HS-5 (cell line): ENCODE measurements at regions not wholly inside any gene's neighbourhood (a gene's known extent, or its start where the extent isn't known, plus 50 kb on each side); places are given as distances from the start of the nearest gene placed in this dataset.

Experiments
- DNase-seq: peaks from one replicate; pipeline ENCODE4 v3.0.0-alpha.2; 2012; ENCODE audit warnings: low read depth

- DNase-seq, result no peak
Observed at GRCh38 chr2:45337481-45337880, 273.6 kb downstream of the SRBD1 start.

DNA sequence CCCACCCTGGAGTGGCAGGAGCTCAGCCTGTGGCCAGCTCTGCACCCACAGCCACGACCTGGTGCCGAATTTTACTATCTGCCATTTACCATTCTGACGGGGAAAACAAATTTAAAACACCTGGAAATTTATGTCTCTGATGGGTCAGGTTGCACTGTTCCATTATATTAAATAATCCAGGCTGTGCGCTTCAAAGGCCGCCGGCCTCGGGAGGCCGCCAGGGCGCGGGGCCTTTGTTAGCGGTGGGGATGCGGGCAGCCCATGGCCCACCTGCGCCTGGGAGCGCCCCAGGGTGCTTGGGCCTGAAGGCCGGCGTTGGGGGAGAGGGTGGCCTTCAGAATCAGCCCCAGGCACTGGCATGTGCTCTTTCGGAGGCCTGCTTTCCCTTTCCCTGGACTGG is 276.9 kb downstream of the SRBD1 start:
- no peak for DNase-seq

- DNase-seq, result no peak
Observed at GRCh38 chr2:45332567-45332966, 278.5 kb downstream of the SRBD1 start.

- no peak for DNase-seq
Observed at GRCh38 chr2:45332094-45332493, 279.0 kb downstream of the SRBD1 start.

GRCh38 chr2:45331410-45331786 is 279.7 kb downstream of the SRBD1 start:
- DNase-seq, result no peak

- peak; percentile 26 for DNase-seq
Observed at GRCh38 chr2:45330637-45331409, 280.2 kb downstream of the SRBD1 start.

DNA sequence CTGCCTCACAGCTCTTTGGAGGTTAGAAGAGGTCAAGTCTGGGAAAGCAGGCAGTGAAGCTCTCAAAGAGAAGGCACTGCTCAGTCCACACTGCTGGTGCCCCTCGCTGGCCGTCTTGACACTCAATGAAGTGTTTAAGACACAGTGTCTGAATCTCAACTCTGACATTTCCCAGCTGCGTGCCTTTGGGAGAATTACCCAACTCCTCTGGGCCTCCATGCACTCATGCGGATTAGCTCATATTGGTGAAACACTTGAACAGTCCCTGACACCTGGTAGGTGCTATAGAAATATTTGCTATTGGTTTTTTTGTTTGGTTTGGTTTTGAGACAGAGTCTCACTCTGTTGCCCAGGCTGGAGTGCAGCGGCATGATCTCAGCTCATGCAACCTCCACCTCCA is 281.0 kb downstream of the SRBD1 start:
- DNase-seq, result no peak

DNA sequence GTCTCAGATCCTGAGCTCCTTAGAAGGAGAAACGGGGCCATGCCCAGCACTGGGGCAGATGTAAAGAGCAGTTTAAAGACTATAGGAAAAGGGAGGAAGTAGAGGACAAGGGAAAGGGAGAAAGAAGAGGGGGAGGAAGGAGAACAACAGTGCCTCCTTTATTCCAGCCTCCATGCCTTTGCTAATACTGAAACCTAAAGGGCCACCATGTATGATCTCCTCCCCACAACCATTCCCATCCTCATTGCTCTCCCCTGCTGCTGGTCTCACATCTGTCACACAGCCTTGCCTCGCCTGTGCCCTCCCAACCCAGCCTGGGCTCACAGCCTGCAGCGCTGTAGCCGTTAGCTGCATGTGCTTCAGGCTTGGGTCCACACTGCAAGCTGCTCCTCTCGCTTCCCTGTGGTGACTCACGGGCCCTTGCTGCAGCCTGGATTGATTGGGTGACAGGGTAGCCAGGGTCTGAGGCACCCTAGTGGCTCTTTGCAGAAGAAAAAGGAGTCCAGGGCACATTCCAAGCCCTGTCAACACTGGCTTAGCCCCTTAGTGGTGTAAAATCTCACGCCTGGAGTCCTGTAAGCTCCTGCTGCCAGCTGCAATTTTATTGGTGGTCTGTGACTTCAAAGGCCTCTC is 281.9 kb downstream of the SRBD1 start:
- DNase-seq, result no peak

DNA sequence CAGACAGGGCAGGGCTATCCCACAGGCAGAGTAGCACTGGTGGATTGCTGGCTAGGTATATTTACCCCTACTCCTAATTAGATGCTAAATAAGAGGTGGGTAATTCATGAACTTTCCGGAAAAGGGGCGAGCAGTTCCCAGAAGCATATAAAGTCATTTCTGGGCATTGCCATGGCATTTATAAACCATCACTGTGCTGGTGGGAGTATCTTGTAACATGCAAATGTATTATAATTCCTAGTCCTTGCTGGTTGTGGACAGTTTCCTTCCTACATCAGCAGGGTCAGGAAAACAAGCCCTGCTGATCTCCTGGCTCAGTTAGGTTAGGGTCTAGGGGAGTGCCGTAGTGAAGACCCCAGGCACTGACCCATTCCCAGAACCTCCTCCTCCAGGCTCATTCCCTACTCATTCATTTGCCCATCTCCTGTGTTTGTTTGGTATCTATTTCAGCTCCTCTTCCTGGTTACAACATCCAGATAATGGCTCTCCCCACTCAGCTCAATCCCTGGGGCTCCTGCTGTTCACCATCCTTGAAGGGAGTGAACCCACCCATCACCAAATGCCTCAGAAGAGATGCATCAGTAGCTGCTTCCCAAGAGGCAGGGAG is 282.7 kb downstream of the SRBD1 start:
- DNase-seq, result no peak

DNA sequence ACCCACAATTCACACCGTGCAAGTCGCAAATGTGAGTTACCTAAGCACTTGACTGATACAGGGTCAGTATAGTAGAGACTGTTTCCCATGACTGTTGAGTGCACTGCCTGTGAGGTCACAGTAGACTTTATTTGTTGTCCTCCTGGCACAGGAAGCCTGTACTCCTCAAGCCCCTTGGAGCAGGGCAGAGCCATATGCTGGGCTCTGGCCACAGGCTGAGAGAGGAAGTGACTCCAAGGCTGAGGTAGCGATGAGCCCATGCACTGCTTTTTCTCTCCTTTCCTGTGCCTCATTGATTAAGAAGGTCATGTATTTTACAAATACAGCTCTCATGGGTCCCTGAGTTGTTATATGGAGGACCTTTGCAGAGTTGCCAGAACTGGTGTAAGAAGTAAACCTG is 287.7 kb downstream of the SRBD1 start:
- no peak for DNase-seq

DNA sequence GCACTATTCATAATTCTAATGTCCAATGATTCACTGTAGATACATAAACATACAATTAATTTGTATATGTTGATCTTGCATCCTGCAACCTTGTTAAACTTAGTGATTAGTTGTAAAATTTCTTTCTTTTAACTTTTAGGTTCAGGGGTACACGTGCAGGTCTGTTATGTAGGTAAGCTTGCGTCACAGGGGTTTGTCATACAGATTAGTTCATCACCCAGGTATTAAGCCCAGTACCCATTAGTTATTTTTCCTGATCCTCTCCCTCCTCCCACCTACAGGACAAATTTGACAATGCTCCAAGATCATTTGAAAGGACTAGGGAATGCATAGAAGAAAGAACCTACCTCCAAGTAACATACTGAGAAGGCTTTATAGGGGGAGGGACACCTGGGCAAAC is 290.1 kb downstream of the SRBD1 start:
- no peak for DNase-seq

DNA sequence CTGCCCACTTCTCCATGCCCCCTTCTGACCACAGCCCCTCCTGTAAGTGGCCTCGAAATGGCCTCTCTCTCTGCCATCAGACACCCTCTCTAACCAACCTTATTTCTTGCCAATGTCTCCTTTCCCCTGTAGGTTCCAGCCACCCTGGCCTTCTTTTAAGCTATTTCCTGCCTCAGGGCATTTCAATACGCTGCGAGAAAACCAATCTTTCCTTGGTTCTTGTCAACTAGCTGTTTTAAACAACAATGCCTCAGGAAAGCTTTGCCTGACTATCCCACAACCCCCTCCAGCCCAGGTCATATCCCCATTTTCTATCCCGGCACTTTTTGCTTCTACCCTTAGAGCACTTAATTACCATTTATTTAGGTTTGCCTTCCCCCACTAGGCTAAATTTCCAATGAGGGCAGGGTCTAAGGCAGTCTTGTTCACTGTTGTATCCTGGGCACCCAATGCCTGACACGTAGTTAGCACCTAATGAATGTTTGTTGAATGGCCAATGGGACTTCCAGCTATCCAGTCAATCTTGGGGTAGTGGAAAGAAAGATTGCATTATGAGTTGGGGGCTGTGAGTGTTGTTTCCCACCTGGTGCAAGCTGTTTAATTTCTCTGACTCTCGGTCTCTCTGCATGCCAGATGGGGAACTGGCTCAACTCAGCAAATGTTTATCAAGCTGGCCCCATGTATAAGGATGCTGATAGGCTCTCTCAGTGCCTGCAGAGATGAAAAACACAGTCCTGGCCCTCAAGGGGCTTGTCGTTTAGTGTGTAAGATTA is 291.2 kb downstream of the SRBD1 start:
- DNase-seq, result no peak

- no peak for DNase-seq
Observed at GRCh38 chr2:45318686-45319085, 292.4 kb downstream of the SRBD1 start.

DNA sequence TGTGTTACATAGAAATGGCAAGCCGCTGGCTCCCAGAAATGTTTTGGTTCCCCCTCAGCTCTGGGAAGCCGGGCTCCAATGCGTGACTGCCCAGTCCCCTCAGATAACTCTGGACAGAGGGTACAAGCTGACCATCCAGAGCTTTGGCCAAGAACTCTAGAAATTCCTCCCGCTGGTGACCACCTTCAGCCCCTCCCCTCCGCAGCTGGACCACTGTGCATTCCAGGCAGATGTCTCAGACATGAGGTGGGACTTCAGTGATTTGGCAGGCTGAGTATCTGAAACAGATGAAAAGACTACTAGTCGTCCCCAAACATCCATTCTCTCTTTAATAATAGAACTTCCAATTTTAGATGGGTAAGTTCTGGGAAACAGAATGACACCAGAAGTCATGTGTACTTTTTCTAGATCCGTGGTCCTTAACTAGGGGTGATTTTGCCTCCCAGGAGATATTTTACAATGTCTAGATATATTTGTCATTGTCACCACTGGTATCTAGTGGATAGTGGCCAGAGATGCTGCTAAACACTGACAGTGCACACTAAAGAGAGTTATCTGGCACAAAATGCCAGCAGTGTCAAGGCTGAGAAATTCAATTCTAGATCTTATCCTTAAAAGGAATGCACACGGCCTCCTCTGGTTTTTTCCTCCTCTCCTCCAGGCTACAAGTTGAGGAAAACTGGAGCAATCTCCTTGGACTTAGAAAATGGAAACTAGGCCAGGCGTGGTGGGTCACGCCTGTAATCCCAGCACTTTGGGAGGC is 294.3 kb downstream of the SRBD1 start:
- DNase-seq, result no peak

- peak; percentile 36 for DNase-seq
Observed at GRCh38 chr2:45315861-45316260, 295.2 kb downstream of the SRBD1 start.

GRCh38 chr2:45312275-45312674 is 298.8 kb downstream of the SRBD1 start:
- DNase-seq, result no peak

GRCh38 chr2:45311559-45311958 is 299.5 kb downstream of the SRBD1 start:
- DNase-seq, result no peak

- no peak for DNase-seq
Observed at GRCh38 chr2:45307147-45307546, 297.9 kb upstream of the SIX2 start.

DNA sequence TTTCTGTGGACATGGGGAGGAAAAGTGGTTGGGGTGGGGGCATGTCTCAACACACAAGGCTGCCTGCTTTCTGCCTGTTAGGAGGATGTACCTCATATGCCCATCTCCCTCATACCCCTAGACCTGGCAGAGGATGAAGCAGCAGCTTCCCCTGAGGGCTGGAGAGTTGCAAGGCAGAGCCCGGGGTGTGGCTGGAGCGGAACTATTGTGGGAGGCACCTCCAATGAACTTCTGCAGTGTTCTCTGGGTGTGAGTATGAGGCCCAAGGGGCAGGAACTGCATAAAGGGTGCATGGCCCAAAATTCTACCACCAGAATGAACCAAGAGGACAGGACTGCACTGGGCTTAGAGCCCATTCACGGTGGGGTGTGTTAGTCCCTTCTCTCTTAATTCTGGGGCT is 296.3 kb upstream of the SIX2 start:
- no peak for DNase-seq

DNA sequence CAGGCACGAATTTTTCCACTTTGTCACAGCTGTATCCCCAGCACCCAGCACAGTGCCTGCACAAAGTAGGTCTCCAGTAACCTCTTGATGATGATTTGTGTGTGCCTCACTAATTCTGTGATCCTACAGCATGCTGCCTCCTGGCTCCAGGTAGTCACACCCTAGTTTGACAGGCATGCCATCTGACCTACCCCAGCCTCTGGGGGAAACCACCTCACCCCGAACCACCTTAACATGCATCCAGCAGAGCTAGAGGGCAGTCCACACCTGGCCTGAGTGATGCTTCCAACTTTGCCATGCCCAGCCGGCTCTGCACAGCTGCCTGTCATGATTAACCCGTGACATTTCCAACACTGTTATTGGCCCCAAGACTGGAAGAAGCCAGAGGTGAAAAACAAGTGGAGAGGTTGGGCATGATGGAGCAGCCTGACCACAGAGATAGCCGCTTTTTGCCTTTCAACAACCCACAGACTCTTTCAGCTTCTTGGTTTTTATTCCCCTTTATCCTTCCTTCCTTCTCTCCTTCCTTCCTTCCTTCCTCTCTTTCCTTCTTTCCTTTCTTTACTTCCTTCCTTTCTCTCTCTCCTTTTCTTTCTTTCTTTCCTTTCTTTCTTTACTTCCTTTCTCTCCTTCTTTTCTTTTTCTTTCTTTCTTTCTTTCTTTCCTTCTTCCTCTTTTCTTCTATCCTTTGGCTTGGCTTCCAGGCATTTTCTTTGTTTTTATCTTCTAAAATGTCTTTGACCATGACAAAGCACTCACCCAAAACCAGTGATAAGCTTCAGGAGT is 294.4 kb upstream of the SIX2 start:
- no peak for DNase-seq
